HG03457 (cell line): ENCODE measurements at regions not wholly inside any gene's neighbourhood (a gene's known extent, or its start where the extent isn't known, plus 50 kb on each side); places are given as distances from the start of the nearest gene placed in this dataset.
"Not testable (repeated sequence)": the region's sequence is repeated elsewhere in the genome, so short reads cannot be mapped to it uniquely, and the experiment has no call there.

Experiments used
- ATAC-seq: cut with Tn5 transposase; IDR thresholded peaks from one replicate; pipeline ENCODE4 v1.9.1; 2021; ENCODE audit warnings: moderate number of reproducible peaks; ENCODE audit not compliant: unreplicated experiment

DNA sequence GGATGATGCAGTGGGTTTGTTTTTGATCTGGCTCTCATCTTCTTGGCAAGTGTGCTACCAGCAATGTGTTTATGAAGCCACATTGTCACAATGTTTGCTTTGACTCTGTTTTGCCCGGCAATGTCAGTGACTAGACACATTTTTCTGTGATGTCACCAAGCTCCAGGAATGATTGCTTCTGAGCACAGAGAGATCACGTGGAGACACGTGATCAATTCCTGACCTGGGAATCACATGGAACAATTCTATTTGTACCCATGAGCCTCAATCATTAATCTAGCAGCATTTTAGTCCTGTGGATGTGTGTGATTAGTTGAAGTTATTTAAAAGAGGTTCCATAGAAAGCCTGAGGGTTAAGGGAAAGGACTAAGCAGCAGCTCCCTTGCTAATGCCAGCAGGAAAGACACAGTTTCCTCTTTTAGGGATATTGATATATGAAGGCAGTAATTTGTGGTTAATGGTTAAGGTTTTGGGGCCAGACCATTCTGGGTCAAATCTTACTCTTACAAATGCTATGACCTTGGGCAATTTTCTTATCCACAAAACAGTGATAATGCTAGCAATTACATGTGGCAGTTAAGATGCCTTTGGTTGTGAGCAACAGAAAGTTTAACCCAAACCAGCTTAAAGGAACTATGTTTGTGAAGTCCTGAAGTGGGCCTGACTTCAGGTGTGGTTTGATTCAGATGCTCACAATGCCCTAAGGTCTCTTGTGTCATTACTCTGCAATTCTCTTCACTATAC, 59.0 kb downstream of the FASLG start:
- ATAC-seq, result no peak

DNA sequence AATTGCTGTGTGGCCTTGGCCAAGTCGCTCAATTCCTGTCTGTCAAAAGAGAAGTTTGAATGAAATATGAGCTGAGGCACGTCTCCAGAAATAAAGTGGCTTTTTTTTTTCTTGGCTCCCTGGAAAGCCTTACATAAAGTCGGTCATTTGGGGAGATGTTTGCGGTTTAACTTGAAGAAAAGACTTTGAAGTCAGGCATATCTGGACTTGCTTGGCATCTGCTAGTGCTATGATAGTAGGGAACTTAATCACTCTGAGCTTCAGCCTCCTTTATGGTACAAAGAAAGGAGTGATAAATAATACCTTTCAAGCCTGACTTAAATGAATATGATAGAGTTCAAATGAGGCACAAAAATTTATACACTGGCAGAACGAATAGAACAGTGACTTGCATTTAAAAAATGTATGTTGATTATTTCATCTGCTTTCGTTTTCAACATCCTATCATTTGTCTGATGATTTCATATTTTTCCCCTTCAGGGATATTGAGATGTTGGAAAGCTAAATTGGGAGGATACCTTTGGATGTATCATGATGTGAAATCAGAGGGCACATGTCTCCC, 60.2 kb downstream of the FASLG start:
- no peak for ATAC-seq

DNA sequence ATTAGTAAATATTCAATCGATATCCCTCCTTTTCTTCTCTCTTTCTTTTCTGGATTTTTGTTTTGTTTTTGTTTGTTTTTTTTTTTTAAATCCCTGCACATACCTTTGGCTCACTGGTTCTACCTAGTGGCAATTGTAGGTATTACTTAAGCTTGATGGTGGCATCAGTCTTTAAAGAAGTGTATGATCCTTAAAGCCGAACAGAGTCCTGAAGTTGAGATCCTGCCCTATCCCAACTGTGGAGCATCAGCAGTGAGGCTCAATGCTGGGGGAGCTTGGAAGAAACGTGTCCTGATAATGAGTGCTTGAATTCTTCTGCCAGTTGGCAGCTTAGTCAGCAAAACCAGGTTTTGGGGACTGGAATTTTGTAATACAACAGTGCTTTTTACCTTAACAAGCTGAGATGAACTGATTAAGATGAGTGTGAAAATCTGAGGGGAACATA, 60.8 kb downstream of the FASLG start:
- ATAC-seq, result no peak

DNA sequence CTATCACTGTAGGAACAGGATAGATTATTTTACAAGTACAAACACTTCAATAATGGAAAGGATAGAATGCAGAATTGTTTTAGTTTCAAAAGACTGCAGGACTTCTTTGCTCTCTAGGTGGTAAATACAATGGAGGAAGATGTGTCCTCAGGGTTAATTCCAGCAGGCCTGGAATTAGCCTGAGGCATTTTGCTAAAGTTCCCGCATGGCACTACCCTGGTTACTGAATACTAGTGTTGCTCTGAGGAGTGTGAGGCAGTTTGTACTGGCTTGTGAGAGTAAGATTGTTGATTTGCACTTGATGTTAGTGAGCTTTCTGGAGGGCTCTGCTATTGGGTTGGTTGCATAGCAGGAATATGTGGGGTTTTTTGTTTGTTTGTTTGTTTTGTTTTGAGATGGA, 61.4 kb downstream of the FASLG start:
- ATAC-seq, result no peak

DNA sequence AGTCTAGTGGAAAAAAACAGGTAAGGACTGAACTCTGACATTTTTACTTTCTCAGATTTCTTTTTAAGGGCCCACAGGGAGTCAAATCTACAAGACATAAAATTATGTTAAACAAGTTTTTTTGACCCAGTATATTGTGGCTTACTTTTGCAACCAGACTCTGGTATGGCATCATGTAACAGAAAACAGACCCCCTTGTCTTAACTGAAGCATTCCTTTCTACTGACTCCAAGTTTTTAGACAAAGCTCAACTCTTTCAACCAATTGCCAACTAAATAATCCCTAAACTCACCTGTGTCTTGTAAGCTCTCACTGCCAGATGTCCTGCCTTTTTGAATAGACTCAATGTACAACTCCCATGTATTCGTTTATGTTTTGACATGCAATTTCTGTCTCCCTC, 64.3 kb downstream of the FASLG start:
- ATAC-seq, result no peak

DNA sequence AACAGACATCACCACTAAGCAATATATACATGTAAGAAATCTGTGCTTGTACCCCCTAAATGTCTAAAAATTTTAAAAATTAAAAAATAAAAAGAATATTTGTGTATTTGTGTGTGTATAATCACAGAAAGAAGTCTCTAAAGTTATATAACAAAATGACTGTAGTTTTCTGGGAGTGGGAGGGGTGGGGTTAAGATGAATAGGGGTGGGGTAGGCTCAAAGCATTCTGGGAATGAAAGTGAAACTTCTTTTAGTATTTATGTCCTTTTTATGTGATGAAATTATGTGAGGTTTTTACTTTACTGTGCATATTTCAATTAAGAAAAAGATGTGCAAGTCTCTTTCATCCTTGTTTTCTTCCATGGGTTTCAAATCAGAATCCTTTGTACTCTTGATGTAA, 65.3 kb downstream of the FASLG start:
- no peak for ATAC-seq

DNA sequence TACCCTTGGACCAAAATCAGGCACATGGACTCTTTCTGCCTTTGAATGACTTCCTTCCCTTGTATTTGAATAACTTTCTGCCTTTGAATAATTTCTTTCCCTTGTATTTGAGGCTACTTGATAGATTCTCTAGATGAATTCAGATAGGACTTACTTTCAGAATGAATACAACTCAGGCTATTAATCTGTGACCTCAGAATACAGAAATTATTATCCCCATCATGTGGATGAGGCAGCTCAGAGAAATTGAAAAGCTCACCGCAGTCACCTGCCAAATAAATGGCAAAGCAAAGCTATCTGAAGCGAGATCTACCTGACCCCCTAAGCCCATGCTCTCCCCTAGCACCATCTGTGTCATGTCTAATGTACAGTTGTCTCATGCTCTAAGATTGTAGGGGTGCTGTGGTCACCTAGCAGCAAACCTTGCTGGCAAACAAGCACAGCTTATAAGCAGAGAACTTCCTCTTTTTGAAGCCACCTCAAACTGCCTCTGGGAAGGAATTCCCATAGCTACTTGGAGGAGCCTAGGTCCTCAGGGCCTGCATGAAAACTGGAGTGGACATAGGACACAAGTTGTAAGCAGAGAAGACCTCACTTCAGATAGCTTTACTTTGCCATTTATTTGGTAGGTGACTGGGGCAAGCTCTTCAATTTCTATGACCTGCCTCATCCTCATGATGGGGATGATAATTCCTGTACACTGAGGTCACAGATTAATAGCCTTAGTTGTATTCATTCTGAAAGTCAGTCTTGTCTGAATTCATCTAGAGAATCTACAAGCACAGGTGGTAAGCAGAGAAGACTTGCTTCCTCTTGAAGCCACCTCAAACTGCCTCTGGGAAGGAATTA, 66.1 kb downstream of the FASLG start:
- peak; percentile 74 for ATAC-seq

DNA sequence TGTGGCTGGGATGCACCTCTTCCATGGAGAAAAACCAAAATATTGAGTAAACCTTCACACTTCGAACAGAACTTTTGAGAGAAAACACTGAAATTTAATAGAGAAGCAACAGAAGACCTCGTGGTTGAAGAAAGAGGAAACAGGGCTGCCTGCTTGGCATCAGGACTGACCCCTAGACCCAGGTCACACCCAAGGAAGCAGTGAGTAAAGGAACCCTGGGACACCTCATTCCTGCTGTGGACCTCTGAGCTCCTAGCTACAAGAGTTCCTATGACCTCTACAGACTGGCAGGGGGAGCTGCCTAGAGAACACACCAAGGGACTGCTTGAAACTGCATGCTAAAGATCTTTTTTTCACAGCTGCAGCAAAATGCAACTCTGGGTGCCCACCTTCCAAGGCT, 67.8 kb downstream of the FASLG start:
- no peak for ATAC-seq

DNA sequence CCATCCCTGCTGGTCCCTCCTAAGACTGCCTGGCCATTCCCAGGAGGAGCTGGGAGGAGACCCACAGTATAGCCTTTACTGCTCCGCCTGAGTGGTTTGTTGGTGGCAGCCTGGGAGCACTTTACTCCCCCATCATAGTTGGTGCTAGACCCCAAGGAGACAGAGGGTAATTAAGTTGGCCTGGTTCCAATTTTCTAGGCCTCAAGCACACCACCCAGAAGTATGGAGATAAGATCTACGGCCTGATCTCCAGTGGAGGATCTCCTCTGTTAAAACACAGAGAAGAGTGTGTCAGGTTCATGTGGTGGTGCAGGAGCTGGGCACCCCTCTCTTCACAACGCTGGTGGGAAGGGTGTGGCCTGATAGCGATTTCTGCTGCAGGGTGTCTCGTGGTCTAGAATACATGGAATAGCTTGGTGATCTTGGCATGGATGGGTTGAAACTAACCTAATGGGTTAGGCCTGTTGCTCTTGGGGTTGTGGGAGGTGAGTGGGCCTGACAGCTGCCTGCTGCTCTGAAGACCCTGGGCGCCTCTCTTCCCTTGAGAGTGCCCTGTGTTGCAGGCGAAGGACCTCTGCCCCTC, 68.5 kb downstream of the FASLG start:
- ATAC-seq, result no peak

DNA sequence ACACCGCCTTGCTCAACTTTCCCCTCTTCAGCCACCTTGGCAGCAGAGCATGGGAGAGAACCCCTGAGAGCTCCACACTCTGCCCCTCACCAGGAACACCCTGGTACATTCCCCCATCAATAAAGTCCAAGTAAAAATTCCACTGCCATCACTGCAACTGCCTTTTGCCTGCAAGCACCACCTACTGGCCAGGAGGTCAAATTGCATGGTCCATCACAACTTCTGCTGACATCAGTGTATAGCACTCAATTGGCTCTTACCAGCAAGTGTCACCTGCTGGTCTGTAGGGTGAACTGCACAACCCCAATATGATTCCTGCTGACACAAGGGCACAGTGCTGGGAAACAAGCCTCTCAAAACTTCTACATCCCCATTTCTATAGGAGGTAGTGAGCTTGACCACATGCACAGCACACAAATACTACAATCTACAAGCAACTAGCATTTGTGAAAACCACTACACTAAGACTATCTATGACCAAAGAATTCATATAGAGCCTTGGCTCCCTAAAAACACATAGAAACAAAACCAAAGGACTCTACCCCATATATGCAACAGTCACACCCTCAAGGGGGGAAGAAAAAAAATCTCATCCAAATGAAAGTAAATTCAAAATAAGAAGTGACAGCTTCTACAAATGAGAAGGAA, 69.2 kb downstream of the FASLG start:
- no peak for ATAC-seq

DNA sequence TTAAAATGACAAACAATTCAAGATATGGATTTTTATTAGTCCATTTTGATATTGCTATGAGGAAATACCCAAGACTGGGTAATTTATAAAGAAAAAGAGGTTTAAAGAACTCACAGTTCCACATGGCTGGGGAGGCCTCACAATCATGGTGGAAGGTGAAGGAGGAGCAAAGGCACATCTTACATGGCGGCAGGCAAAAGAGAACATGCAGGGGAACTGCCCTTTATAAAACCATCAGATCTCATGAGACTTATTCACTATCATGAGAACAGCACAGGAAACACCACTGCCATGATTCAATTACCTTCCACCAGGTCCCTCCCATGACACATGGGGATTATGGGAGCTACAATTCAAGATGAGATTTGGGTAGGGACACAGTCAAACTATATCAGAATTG, 69.8 kb downstream of the FASLG start:
- ATAC-seq, result not testable (repeated sequence)

DNA sequence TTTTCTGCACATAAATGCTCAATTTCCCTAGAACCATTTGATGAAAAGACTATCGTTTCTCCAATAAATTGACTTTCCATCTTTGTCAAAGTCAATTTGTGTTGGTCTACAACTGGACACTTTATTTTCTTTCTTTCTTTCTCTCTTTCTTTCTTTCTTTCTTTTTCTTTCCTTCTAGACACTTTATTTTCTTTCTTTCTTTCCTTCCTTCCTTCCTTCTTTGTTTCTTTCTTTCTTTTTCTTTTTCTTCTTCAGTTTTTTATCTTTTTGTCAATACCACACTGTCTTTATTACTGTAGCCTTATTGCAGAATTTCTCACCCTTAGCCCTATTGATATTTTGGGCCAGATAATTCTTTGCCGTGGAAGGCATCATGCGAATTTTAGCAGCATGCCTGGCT, 73.5 kb downstream of the FASLG start:
- no peak for ATAC-seq

DNA sequence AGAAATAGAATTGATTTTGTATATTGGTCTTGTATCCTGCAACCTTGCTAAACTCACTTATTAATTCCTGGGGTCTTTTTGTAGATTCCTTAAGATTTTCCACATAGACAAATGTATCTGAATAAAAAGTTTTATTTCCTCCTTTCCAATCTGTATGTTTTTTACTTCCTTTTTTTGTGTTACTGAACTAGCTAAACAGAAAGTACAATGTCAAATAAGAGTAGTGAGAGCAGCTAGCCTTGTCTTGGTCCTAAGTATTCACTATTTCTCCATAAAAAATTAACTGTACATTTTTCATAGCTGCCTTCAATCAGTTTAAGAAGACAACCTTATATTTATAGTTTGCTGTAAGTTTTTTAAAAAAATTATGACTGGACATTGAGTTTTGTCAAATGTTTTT, 74.9 kb downstream of the FASLG start:
- ATAC-seq, result no peak

DNA sequence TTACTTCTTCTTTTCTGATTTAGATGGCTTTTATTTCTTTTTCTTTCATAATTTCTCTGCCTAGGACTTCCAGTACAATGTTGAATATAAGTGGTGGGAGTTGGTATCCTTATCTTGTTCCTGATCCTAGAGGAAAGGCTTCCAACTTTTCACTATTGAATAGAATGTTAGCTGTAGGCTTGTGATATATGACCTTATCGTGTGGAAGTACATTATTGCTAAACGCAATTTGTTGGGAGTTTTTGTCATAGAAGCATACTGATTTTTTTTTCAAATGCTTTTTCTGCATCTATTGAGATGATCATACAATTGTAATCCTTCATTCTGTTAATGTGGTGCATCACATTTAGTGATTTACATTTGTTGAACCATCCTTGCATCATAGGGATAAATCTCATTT, 79.5 kb downstream of the FASLG start:
- no peak for ATAC-seq

DNA sequence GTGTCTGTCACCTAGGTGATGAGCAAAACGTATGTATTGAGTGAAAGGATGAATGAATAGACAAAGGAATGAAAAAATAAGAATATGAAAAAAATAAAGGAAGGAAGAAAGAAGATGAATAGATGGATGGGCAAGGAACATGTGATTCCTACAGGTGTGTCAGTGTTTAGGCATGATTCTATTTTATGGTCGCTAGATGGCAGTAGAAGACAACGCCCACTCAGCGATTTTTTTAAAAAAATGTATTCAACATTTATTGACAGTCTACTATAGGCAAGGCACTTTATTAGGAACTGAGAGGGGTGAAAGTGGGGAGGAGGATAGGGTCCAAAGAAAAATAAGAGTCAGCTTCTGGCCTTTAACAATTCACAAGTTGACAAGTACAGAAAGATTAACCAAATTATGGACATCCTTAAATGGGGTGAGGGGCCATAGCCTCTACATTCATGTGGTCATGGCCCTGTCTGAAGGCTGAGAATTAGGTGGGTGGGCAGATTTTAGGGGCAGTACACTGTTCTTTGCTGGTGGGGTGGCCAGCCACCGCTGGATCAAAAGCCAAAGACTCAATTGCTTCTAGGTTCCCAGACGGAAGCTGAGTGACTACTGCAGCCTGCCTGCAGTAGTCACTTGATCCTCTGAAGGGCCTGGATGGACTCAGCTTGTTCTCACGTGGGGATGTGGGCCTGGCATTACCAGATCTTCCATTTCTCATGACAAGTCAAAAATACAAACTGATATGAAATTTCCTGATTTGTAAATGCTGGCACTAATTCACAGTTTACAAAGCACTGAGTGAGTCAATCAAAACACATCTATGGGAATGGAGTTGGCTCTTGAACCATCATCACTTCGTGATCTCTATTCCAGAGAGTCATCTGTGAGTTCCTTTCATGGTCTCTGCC, 83.9 kb downstream of the FASLG start:
- ATAC-seq, result no peak

DNA sequence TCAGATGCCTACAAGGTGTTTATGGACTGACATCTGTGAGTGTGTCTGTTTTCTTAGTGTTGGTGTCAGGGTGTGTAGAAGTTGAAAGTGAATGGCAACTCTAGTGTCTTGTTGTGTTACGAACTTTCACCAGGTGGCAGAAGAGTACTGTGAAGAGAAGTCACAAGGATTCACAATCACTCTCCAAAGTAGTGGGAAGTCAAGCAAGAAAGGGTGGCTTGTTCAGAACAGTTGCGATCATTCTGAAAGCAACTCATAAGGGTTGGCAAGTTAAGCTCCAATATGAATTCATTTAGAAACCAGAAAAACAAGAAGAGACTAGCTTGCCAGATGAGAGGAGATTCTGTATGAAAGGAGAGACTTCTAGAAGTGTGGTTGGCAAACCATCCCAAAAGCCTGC, 86.1 kb downstream of the FASLG start:
- ATAC-seq, result no peak

DNA sequence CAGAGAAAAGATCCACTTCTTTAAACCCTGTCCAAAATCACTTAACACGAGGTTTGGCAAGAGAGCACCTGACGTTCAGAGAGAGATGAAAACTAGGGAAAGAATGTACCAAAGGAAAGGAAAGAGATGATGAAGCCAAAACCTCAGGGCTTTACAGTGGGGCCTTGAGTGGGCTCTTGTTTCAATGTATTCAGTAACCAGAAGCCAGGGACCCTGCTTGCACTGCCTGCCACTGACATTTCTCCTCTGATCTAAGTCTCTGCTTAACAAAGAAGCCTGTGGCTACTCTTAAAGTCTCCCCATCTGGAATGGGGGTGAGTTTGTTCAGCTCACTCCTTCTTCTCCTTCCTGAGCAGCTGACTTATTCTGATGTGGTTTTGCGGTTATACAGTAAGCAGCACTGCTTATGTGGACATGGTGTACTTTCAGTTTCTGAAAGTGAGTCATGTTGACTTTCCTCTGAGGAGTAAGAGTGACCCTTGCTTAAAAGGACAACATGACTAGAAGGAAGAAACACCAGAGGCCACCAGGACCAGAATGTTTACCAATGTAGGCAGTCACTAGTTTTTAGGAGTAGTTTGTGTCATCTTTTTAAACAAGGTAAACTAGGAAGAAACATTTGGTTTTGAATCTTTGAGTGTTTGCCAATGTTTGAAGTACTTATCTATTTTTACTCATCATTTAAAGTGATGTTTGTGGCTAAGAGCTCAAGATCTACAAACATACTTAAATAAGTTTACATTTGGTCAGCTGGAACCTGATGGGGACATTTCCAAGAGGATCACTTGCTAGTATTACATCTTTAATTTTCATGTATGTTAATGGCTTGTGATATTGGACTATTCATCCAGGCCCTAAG, 87.4 kb downstream of the FASLG start:
- ATAC-seq, result peak; percentile 75

DNA sequence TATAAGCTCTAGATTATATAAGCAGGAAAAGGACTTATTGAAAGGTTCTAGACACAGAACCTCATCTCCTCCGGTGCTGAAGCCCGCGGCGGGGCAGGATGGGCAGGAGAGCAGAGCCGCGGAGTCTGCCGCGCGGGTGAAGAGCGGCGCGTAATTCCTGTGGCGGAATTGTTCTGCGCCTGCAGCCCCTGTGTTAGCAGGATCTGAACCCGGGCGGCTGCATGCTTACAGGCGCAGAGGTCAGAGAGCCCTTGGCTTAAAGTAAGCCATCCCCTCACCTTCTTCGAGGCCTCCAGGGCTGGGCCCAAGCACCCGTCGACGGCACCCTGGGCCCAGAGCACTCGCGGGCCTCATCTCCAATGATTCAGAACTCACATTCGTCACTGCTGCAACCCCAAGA, 89.3 kb downstream of the FASLG start:
- no peak for ATAC-seq

DNA sequence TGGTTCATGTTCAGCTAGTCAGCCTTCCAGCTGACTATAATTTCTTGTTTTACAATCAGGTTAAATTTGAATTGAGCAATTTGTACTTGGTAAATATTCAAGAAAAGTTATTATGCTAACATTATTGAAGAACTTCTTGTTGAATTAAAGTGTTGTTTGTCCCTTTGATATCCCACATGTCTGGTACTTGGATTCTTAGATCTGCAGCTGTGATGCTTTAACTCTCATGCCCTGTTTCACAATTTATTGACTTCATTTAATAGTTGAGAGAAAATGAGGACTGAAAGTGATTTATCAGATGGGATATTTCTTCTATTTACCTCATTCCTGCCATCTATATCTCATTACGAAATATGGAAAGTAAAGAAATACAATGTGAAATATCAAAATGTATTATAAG, 92.8 kb downstream of the FASLG start:
- no peak for ATAC-seq
